ENCODE measurements at regions not wholly inside any gene's neighbourhood (a gene's known extent, or its start where the extent isn't known, plus 50 kb on each side); places are given as distances from the start of the nearest gene placed in this dataset.

- H3K9me3 ChIP-seq (ENCODE audit: control insufficient read depth, insufficient read depth, low read length): no peaks in the 10 kb centered on the region; the same call in 1 of the 2 replicates
- H3K36me3 ChIP-seq (ENCODE audit: insufficient read depth, low read length): no peaks in the 10 kb centered on the region
- H3K4me1 ChIP-seq (ENCODE audit: insufficient read depth, low read length): no peaks in the 10 kb centered on the region
- no peak overlapping the region for H3K9ac ChIP-seq (ENCODE audit: low read depth, low read length)
Observed at GRCh38 chr21:21682172-21682571, 684.0 kb downstream of the NCAM2 start.

GRCh38 chr21:21688889-21689288 lies 690.7 kb downstream of the NCAM2 start:
- Histone ChIP-seq H3K9ac (ENCODE audit: low read depth, low read length) (no peak overlapping the region), H3K36me3 (ENCODE audit: insufficient read depth, low read length) (no peaks in the 10 kb centered on the region), H3K9me3 (ENCODE audit: control insufficient read depth, insufficient read depth, low read length) (no peaks in the 10 kb centered on the region), H3K4me1 (ENCODE audit: insufficient read depth, low read length) (peaks cover 4% of the 10 kb centered on the region; the same call in 1 of the 2 replicates)

DNA sequence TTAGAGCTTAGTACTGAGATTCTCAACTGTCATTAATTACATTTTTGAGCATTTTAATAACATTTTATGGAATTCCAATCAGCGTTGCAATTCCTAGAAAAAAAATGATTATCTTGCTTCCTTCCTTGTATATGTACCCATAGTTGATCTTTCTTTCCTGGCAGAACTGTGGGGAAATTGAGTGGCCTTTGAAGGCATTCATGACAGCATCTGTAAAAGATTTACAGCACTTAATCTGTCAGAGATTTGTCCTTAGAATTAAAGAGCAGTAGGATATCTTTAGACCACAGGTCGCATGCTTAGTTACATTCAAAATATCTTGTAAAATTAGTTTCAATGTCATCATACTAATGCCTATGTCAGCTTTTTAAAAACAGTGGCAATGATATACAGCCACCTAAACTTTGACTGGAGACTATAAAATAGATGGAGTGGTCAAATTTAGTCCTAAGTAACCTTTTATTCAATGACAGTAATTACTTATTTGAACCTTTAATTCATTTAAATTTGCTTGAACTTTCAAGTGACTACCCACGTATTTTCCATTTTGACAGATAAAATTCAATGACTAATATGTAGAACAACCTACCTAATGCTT lies 692.0 kb downstream of the NCAM2 start:
- Histone ChIP-seq H3K36me3 (ENCODE audit: insufficient read depth, low read length) (no peaks in the 10 kb centered on the region), H3K4me1 (ENCODE audit: insufficient read depth, low read length) (peaks cover 4% of the 10 kb centered on the region; the same call in 1 of the 2 replicates), H3K9me3 (ENCODE audit: control insufficient read depth, insufficient read depth, low read length) (no peaks in the 10 kb centered on the region), H3K9ac (ENCODE audit: low read depth, low read length) (no peak overlapping the region)

DNA sequence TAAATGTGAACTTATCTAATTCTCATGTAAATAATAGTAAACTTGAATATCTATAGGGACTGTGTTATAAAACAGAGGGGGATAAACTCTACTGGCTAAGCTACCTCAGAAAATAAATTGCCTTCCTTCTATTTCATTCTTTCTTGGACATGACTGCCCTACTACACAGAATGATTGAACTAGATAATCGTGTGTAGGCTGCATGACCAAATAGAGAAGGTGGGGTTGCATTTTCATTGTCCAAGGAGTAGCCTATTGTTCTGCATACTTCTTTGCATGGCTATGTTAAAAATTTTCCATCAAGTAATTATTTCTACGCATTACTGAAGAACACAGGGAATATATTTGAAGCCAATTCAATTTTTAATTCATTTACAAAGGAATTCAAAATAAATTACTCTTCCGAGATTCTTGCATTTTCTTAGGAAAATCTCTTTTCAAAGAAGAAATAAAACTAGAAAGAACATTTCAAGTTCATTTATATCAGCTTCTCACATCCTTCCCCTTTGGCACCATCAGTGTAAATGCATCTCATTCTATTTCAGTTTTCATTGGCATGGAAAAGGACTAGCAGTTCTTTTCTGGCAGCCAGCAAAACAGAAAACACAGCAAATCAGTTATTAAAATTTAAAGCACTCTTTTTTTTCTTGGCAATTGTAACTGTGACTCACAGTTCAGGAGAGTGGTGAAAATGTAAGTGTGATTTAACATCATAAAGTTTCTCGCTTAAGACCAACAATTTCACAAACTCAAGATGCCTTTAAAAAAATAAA lies 714.7 kb downstream of the NCAM2 start:
- H3K4me1 ChIP-seq (ENCODE audit: insufficient read depth, low read length): peaks cover 8% of the 10 kb centered on the region; the same call in 1 of the 2 replicates
- H3K9me3 ChIP-seq (ENCODE audit: control insufficient read depth, insufficient read depth, low read length): no peaks in the 10 kb centered on the region
- H3K36me3 ChIP-seq (ENCODE audit: insufficient read depth, low read length): no peaks in the 10 kb centered on the region
- H3K9ac ChIP-seq (ENCODE audit: low read depth, low read length): no peak overlapping the region

DNA sequence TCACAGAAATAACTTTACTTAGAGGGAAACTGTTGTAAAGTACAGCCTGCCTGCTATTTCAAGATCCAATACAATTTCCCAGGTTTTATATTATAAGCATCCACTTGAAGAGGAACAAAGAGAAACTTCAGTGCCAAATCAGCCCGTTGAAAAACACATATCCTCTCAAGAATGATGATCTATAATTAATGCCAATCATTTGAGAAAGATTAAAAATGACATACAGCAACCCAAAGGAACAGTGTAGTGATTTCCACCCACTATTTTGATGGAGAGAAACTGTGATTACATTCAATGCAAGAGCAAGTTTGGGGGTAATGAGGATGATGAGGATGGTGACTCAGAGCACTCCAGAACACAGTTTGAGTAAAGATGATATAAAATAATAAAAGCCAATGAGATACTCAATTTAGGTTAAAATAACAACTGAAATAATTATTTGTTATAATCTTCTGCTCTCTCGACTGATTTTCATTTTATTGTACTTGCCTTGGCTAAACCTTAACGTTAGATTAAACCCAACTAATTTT lies 715.5 kb downstream of the NCAM2 start:
- Histone ChIP-seq H3K4me1 (ENCODE audit: insufficient read depth, low read length) (peaks cover 8% of the 10 kb centered on the region; the same call in 1 of the 2 replicates), H3K9me3 (ENCODE audit: control insufficient read depth, insufficient read depth, low read length) (no peaks in the 10 kb centered on the region), H3K9ac (ENCODE audit: low read depth, low read length) (no peak overlapping the region), H3K36me3 (ENCODE audit: insufficient read depth, low read length) (no peaks in the 10 kb centered on the region)

GRCh38 chr21:21714426-21714825 lies 716.2 kb downstream of the NCAM2 start:
- Histone ChIP-seq H3K9ac (ENCODE audit: low read depth, low read length) (no peak overlapping the region), H3K9me3 (ENCODE audit: control insufficient read depth, insufficient read depth, low read length) (no peaks in the 10 kb centered on the region), H3K36me3 (ENCODE audit: insufficient read depth, low read length) (no peaks in the 10 kb centered on the region), H3K4me1 (ENCODE audit: insufficient read depth, low read length) (peaks cover 8% of the 10 kb centered on the region; the same call in 1 of the 2 replicates)

DNA sequence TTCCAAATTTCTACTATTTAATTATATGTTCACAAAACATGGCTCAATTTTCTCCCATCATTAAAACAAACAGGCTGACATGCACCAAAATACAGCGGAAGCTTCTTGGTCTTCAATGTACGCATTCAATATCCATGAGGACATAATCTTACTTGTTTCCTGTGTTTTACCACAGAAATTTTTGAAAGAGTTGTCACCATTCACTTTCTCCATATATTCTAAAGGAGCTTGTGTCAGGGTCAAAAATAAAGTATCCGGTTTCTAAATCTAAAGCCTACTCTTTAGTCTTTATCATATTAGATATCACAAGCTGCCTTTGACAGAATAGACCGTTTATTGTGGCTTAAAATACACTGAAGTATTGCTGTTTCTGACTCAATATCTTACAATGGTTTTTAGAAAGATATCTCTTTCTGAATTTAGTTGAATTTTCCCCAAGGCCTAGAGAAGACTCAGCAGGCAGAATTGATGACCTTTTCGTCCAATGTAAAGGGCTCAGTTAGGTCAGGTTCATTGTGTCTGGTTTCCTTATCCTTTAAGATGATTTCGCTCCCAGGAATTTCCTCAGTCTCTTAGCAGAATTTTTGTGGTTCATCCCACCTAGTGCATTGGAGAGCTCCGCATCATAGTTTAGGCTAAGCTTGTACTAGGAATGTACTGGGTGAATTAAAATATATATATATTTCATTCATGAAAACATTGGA lies 717.2 kb downstream of the NCAM2 start:
- no peaks in the 10 kb centered on the region for H3K36me3 ChIP-seq (ENCODE audit: insufficient read depth, low read length)
- no peaks in the 10 kb centered on the region for H3K9me3 ChIP-seq (ENCODE audit: control insufficient read depth, insufficient read depth, low read length)
- H3K4me1 ChIP-seq (ENCODE audit: insufficient read depth, low read length): peaks cover 8% of the 10 kb centered on the region; the same call in 1 of the 2 replicates
- H3K9ac ChIP-seq (ENCODE audit: low read depth, low read length): no peak overlapping the region

GRCh38 chr21:21722731-21723130 lies 724.5 kb downstream of the NCAM2 start:
- Histone ChIP-seq H3K4me1 (ENCODE audit: insufficient read depth, low read length) (no peaks in the 10 kb centered on the region), H3K9me3 (ENCODE audit: control insufficient read depth, insufficient read depth, low read length) (no peaks in the 10 kb centered on the region), H3K9ac (ENCODE audit: low read depth, low read length) (no peak overlapping the region), H3K36me3 (ENCODE audit: insufficient read depth, low read length) (no peaks in the 10 kb centered on the region)

DNA sequence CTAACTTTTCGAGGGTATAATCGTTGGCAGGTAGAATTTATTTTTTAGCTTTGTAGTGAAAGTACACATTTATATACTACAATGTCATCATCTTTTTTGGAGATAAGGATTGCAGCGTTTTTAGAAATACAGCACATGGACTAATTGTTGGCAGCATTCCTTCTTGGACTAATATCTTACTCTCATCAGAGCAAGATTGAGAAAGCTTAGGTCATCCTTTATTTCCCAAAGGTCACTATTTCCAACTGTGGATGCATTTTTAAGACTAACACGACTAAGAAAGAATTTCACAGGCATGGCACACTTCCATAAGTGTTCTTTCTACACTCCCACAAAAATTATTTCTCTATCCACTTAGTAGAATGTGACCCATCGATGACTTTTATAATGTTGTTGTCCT lies 732.3 kb downstream of the NCAM2 start:
- no peaks in the 10 kb centered on the region for H3K36me3 ChIP-seq (ENCODE audit: insufficient read depth, low read length)
- H3K9ac ChIP-seq (ENCODE audit: low read depth, low read length): no peak overlapping the region
- no peaks in the 10 kb centered on the region for H3K4me1 ChIP-seq (ENCODE audit: insufficient read depth, low read length)
- H3K9me3 ChIP-seq (ENCODE audit: control insufficient read depth, insufficient read depth, low read length): no peaks in the 10 kb centered on the region

GRCh38 chr21:21731626-21732025 lies 733.4 kb downstream of the NCAM2 start:
- no peaks in the 10 kb centered on the region for H3K9me3 ChIP-seq (ENCODE audit: control insufficient read depth, insufficient read depth, low read length)
- H3K9ac ChIP-seq (ENCODE audit: low read depth, low read length): no peak overlapping the region
- no peaks in the 10 kb centered on the region for H3K4me1 ChIP-seq (ENCODE audit: insufficient read depth, low read length)
- no peaks in the 10 kb centered on the region for H3K36me3 ChIP-seq (ENCODE audit: insufficient read depth, low read length)

- H3K4me1 ChIP-seq (ENCODE audit: insufficient read depth, low read length): no peaks in the 10 kb centered on the region
- no peaks in the 10 kb centered on the region for H3K36me3 ChIP-seq (ENCODE audit: insufficient read depth, low read length)
- no peaks in the 10 kb centered on the region for H3K9me3 ChIP-seq (ENCODE audit: control insufficient read depth, insufficient read depth, low read length)
- H3K9ac ChIP-seq (ENCODE audit: low read depth, low read length): no peak overlapping the region
Observed at GRCh38 chr21:21734088-21734487, 735.9 kb downstream of the NCAM2 start.

DNA sequence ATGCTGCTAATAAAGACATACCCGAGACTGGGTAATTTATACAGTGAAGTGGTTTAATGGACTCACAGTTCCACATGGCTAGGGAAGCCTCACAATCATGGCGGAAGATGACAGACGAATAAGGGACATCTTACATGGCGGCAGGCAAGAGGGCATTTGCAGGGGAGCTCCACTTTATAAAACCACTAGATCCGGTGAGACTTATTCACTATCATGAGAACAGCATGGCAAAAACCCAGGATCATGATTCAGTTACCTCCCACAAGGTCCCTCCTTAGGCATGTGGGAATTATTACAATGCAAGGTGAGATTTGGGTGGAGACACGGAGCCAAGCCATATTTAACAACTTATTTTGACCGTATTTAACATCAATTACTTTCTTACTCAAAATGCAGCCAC lies 739.0 kb downstream of the NCAM2 start:
- H3K4me1 ChIP-seq (ENCODE audit: insufficient read depth, low read length): no peaks in the 10 kb centered on the region
- H3K9ac ChIP-seq (ENCODE audit: low read depth, low read length): no peak overlapping the region
- no peaks in the 10 kb centered on the region for H3K9me3 ChIP-seq (ENCODE audit: control insufficient read depth, insufficient read depth, low read length)
- no peaks in the 10 kb centered on the region for H3K36me3 ChIP-seq (ENCODE audit: insufficient read depth, low read length)

- H3K36me3 ChIP-seq (ENCODE audit: insufficient read depth, low read length): no peaks in the 10 kb centered on the region
- H3K9me3 ChIP-seq (ENCODE audit: control insufficient read depth, insufficient read depth, low read length): no peaks in the 10 kb centered on the region
Observed at GRCh38 chr21:21740207-21740606, 742.0 kb downstream of the NCAM2 start.

GRCh38 chr21:21750124-21750825 lies 752.1 kb downstream of the NCAM2 start:
- no peak overlapping the region for H3K9ac ChIP-seq (ENCODE audit: low read depth, low read length)
- no peaks in the 10 kb centered on the region for H3K4me1 ChIP-seq (ENCODE audit: insufficient read depth, low read length)
- H3K36me3 ChIP-seq (ENCODE audit: insufficient read depth, low read length): no peaks in the 10 kb centered on the region
- no peaks in the 10 kb centered on the region for H3K9me3 ChIP-seq (ENCODE audit: control insufficient read depth, insufficient read depth, low read length)

More at GRCh38 chr21:21740207-21740606, 742.0 kb downstream of the NCAM2 start:
- Histone ChIP-seq H3K4me1 (ENCODE audit: insufficient read depth, low read length) (no peaks in the 10 kb centered on the region), H3K9ac (ENCODE audit: low read depth, low read length) (no peak overlapping the region)

All from ES-I3 (cell line).